K562 (cell line): ENCODE measurements at regions not wholly inside any gene's neighbourhood (a gene's known extent, or its start where the extent isn't known, plus 50 kb on each side); places are given as distances from the start of the nearest gene placed in this dataset.

Source experiments
- ATAC-seq: fragments of 200-7000 bp; cut with Tn5 transposase; 3 replicates; pipeline ENCODE4 v1.9.1; 2020; ENCODE audit warnings: moderate library complexity
- BruUV-seq: library from RNA; stranded (reverse); fragments of 400-500 nt; replicated peaks from 2 replicates; lab custom pipeline; 2021; lab: Mats Ljungman, UMichigan
- CTCF ChIA-PET: fragments of 300-600 bp; formaldehyde crosslinking; extraction: SDS; loops from one replicate; lab custom pipeline; 2021; ENCODE audit warnings: low intra/inter-chr PET ratio; lab: Yijun Ruan, JAX
- POLR2A ChIA-PET: fragments of 300-600, 350-650 bp; sonication (Branson Sonifier 250); formaldehyde crosslinking; extraction: SDS; loops from one replicate; lab custom pipeline; 2021; ENCODE audit warnings: antibody characterized with exemption, inconsistent platforms; lab: Yijun Ruan, JAX
- DNase-seq, 4 experiments: peaks; one replicate each; pipeline versions ENCODE4 v3.0.0 to v3.0.0-alpha.2; 2011 to 2018; ENCODE audit warnings: low spot score in 3 of 4, mixed read lengths in 3 of 4; ENCODE audit errors: extremely low read depth in 1 of 4
- FAIRE-seq: peaks from 2 replicates; lab custom pipeline; 2011; peaks lifted over from hg19 to GRCh38; lab: Jason Lieb, UNC
- H2AFZ ChIP-seq: 2 replicates; pipeline ENCODE4 v1.6.0; 2011; ENCODE audit warnings: low read depth, low read length, control low read depth, inconsistent platforms
- H3K27ac ChIP-seq: fragments of 200-600 bp; 3 replicates; pipeline ENCODE4 v1.8.0; 2011; ENCODE audit warnings: low read depth, mild to moderate bottlenecking, control low read depth, inconsistent platforms, low read length, moderate library complexity, mixed read lengths; ENCODE audit errors: extremely low read depth
- H3K27me3 ChIP-seq, 2 experiments: fragments of 300-600 bp in 1 of 2; 2 replicates in 1 of 2; 3 replicates in 1 of 2; pipeline versions ENCODE4 v1.6.0 to v1.8.0; 2011; ENCODE audit warnings: inconsistent platforms in 2 of 2, low read length in 2 of 2, mild to moderate bottlenecking in 1 of 2, mixed read lengths in 1 of 2, moderate library complexity in 1 of 2; ENCODE audit not compliant: control insufficient read depth in 2 of 2, insufficient read depth in 2 of 2
- H3K36me3 ChIP-seq: fragments of 300-600 bp; 3 replicates; pipeline ENCODE4 v1.8.0; 2011; ENCODE audit warnings: mild to moderate bottlenecking, low read length, inconsistent platforms; ENCODE audit not compliant: control insufficient read depth, insufficient read depth
- H3K4me1 ChIP-seq, 2 experiments: fragments of 200-600 bp in 1 of 2; replicated peaks in 1 of 2; 2 replicates in 1 of 2; 3 replicates in 1 of 2; pipeline versions ENCODE4 v1.5.1 to v1.8.0; 2011; ENCODE audit warnings: inconsistent platforms in 2 of 2, low read length in 2 of 2, mild to moderate bottlenecking in 1 of 2, mixed read lengths in 1 of 2, moderate library complexity in 1 of 2; ENCODE audit not compliant: control insufficient read depth in 2 of 2, insufficient read depth in 2 of 2
- H3K4me2 ChIP-seq: 2 replicates; pipeline ENCODE4 v1.6.1; 2011; ENCODE audit warnings: low read length, control low read depth, inconsistent platforms, mixed read lengths; ENCODE audit not compliant: insufficient read depth
- H3K4me3 ChIP-seq: fragments of 200-600 bp; sonication (generic), shearing (Covaris generic); 2 replicates; pipeline ENCODE4 v1.5.1; 2016; ENCODE audit warnings: control low read depth, inconsistent platforms
- H3K79me2 ChIP-seq: fragments of 200-600 bp; 3 replicates; pipeline ENCODE4 v1.8.0; 2011; ENCODE audit warnings: low read length, inconsistent platforms; ENCODE audit not compliant: control insufficient read depth, insufficient read depth
- H3K9ac ChIP-seq, 2 experiments: 2 replicates each; pipeline versions ENCODE4 v1.6.0 to v1.6.1; 2011; ENCODE audit warnings: low read depth in 2 of 2, low read length in 2 of 2, control low read depth in 1 of 2, inconsistent platforms in 1 of 2, mild to moderate bottlenecking in 1 of 2, mixed read lengths in 1 of 2; ENCODE audit not compliant: insufficient read depth in 1 of 2
- H3K9me1 ChIP-seq: one replicate; pipeline ENCODE4 v1.6.0; 2011; ENCODE audit warnings: inconsistent platforms, mild to moderate bottlenecking, low read length, moderate library complexity; ENCODE audit not compliant: control insufficient read depth, insufficient read depth
- H3K9me3 ChIP-seq: replicated peaks from 2 replicates; pipeline ENCODE4 v1.5.1; 2011; ENCODE audit warnings: low read depth, low read length, inconsistent platforms; ENCODE audit not compliant: control insufficient read depth, insufficient read depth
- H4K20me1 ChIP-seq: replicated peaks from 2 replicates; pipeline ENCODE4 v1.6.1; 2011; ENCODE audit warnings: low read length, inconsistent platforms, mixed read lengths; ENCODE audit not compliant: control insufficient read depth, insufficient read depth
- BHLHE40 ChIP-seq: IDR thresholded peaks from 2 replicates; pipeline ENCODE4 v1.6.1; 2011; ENCODE audit warnings: low read length, improper control_type of control experiment
- ELF2 ChIP-seq: fragments of 250-450 bp; sonication (Bioruptor Pico); IDR thresholded peaks from 2 replicates; pipeline ENCODE4 v1.5.0; 2021; ENCODE audit warnings: mild to moderate bottlenecking
- TBL1XR1 ChIP-seq, 2 experiments: IDR thresholded peaks; 2 replicates each; pipeline ENCODE4 v1.6.1; 2012; ENCODE audit warnings: improper control_type of control experiment in 2 of 2, low read length in 2 of 2, mild to moderate bottlenecking in 1 of 2
- ZNF639 ChIP-seq, 2 experiments: fragments of 200-800 bp in 1 of 2; sonication (Bioruptor generic) in 1 of 2; sonication (generic) in 1 of 2; formaldehyde crosslinking in 1 of 2; IDR thresholded peaks in 1 of 2; conservative IDR thresholded peaks in 1 of 2; 2 replicates each; pipeline versions ENCODE4 v1.5.0 to v1.6.1; 2016 to 2020; ENCODE audit warnings: missing compliant biosample characterization in 1 of 2, missing genetic modification characterization in 1 of 2, missing genetic modification reagents in 1 of 2
- WGBS: fragments of 100-300 bp; shearing (Covaris generic); methylation state at CpG from one replicate; pipeline ENCODE4 v1.1.6; 2016; ENCODE audit warnings: low coverage, mixed read lengths; ENCODE audit not compliant: insufficient coverage; ENCODE audit errors: missing lambda C conversion rate; 5-methylcytosine and 5-hydroxymethylcytosine counted together
- in situ Hi-C: fragments of 300-500 bp; cut with MboI; formaldehyde crosslinking; loops from 4 replicates; pipeline ENCODE4 v1.15.0; 2018; ENCODE audit warnings: inconsistent platforms, mixed read lengths
- intact Hi-C: fragments of 100-400 bp; cut with micrococcal nuclease; formaldehyde crosslinking; loops from 2 replicates; pipeline ENCODE4 v1.14.2; 2022

- BruUV-seq: no TSS peak
- no peaks in the 10 kb centered on the region for H4K20me1 ChIP-seq
- H3K9me3 ChIP-seq: no peaks in the 10 kb centered on the region
- no peak overlapping the region for H2AFZ ChIP-seq
- no peaks in the 10 kb centered on the region for H3K36me3 ChIP-seq
- no peaks in the 10 kb centered on the region for H3K27me3 ChIP-seq
- no peak overlapping the region for H3K4me3 ChIP-seq
- no peaks in the 10 kb centered on the region for H3K9me1 ChIP-seq
- 0 out of 4 replicates have a peak, but pooled peaks of 1 of the 2 experiments have one; percentile 23 for TF ChIP-seq ZNF639 (CRISPR knock-in tag; conservative IDR thresholded peaks at IDR 0.05 in 1 of 2, IDR thresholded peaks at IDR 0.05 in 1 of 2)
- TF ChIP-seq TBL1XR1 (IDR thresholded peaks at IDR 0.05; ENCODE audit: low read length in 2 of 2): no peak
- 0 out of 2 replicates have a peak, but pooled peaks have one; percentile 29 for TF ChIP-seq BHLHE40
- TF ChIP-seq ELF2 (CRISPR knock-in tag): no peak
- WGBS: 0% methylated on average over 2 of the region's 3 CpGs
- DNase-seq (no peak), FAIRE-seq (no peak), ATAC-seq (no peak)
- no peak overlapping the region for H3K27ac ChIP-seq
- POLR2A ChIA-PET: no interaction called here
- CTCF ChIA-PET: no interaction called here
- intact Hi-C loops: no loop called here
- in situ Hi-C loops: no loop called here
- H3K4me2 ChIP-seq: no peak overlapping the region
- no peaks in the 10 kb centered on the region for H3K4me1 ChIP-seq
- H3K9ac ChIP-seq: no peak overlapping the region
- no peaks in the 10 kb centered on the region for H3K79me2 ChIP-seq
Observed at GRCh38 chr18:37701967-37702366, 136.4 kb upstream of the CELF4 start.
